GM13976 (cell line): ENCODE measurements at regions not wholly inside any gene's neighbourhood (a gene's known extent, or its start where the extent isn't known, plus 50 kb on each side); places are given as distances from the start of the nearest gene placed in this dataset.

Source experiments
- DNase-seq: peaks from one replicate; pipeline ENCODE4 v3.0.0; 2012; ENCODE audit warnings: low spot score
- in situ Hi-C: fragments of 300-500 bp; cut with MboI; formaldehyde crosslinking; loops from one replicate; pipeline ENCODE4 v1.12.0; 2022; ENCODE audit warnings: low sequenced_read_pairs, mixed read lengths, inconsistent platforms; ENCODE audit not compliant: unreplicated experiment
- TF ChIP-seq, protein P1 (sequence below): IDR thresholded peaks from 2 replicates; pipeline ENCODE4 v1.5.1; 2012; ENCODE audit warnings: borderline replicate concordance, mild to moderate bottlenecking; ENCODE audit not compliant: insufficient read depth; ENCODE audit errors: extremely low read depth, missing control alignments, control extremely low read depth

DNA sequence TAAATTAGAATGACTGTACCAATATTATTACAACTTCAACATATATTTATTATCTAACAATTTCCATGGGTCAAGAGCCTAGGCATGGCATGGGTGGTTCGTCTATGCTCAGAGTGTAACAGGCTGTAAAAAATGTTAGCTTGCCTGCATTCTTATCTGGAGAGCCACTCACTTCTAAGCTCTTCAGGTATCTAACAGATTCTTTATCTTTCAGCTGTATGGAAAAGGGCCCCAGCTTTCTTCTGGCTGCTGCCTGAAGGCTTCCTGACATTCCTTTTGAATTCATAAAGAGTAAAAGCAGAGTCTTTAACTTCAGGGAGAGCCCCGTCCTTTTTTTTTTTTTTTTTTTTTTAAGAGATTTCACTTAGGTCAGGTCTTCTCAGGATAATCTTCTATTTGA lies 648.8 kb downstream of the NXPH1 start:
- no peak for DNase-seq
- TF ChIP-seq, protein P1, sequence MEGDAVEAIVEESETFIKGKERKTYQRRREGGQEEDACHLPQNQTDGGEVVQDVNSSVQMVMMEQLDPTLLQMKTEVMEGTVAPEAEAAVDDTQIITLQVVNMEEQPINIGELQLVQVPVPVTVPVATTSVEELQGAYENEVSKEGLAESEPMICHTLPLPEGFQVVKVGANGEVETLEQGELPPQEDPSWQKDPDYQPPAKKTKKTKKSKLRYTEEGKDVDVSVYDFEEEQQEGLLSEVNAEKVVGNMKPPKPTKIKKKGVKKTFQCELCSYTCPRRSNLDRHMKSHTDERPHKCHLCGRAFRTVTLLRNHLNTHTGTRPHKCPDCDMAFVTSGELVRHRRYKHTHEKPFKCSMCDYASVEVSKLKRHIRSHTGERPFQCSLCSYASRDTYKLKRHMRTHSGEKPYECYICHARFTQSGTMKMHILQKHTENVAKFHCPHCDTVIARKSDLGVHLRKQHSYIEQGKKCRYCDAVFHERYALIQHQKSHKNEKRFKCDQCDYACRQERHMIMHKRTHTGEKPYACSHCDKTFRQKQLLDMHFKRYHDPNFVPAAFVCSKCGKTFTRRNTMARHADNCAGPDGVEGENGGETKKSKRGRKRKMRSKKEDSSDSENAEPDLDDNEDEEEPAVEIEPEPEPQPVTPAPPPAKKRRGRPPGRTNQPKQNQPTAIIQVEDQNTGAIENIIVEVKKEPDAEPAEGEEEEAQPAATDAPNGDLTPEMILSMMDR = no peak
- in situ Hi-C loops = no loop called here

DNA sequence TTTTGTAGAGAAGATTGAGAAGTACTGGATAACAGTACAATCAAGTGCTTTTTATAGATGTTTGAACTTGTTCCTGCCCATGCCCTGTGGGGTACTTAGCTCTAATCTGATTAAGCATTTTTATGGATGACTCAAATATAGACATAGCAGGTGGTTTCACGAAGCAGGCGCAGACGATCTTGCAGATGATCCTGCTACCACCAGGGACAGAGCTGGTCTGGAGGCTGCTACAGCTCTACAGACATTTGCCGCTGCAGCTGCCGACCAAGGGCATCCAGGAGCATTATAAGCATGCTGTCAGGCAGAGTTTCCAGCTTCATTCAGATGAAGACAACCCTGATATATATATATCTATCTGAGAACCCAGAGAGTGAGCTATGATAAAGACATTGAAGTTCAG lies 650.4 kb downstream of the NXPH1 start:
- no peak for DNase-seq
- in situ Hi-C loops = no loop called here
- TF ChIP-seq, protein P1 = no peak

DNA sequence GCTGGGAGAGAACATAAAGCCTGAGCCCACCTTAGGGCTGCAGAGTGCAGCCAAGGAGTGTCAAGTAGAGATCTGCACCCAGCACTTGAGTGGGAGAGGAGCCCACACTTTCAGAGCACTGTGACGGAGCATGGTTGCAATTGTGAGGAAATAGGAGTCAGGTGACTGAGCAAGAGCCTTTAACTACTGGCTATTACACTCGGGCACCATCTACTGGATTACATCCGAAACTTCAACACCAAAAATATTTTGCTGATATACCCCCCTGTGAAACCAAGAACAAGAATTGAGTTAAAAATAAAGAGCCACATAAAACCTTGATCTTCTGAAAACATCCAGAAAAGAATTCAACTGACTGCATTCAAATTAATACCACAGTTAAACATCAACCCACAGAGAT lies 657.9 kb downstream of the NXPH1 start:
- DNase-seq = no peak
- TF ChIP-seq, protein P1 = no peak
- in situ Hi-C loops = no loop called here

DNA sequence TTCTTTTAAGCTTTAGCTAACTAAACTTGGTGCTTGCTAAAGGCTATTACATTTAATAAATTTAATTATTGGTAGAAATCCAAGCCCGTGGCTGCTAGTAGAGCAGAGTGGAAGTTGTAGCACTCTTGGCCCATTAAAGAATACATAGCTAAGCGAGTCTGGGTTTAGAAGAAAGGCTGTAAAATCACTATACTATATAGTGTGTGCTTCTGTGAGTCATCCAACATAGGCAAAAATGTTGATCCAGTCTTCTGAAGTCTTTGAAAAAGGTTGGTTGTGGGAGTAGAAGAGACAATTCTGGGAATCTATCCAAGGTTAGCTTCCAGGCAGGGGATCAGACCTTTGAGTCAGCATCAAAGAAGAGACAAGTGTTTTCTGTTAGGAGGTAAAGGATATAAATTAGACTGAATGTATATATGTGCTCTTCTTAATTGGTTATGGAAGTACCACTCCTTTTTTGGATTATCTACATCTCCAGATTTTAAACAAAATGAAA lies 664.2 kb downstream of the NXPH1 start:
- DNase-seq = no peak
- TF ChIP-seq, protein P1 = no peak
- in situ Hi-C loops = no loop called here

DNA sequence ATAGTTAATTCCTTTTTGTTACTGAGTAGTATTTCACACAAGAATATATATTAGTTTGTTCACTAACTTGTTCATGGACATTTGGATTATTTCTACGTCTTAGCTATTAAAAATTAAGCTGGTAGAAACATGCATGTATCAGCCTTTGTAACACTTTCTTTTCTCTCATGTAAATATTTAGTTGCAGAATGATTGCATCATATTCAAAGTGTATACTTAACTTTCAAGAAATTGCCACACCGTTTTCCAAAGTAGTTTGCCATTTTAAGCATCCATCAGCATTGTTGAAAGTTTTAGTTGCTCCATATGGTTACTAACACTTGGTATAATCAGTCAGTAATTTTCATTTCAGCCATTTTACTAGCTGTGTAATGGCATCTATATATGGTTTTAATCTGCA lies 666.9 kb downstream of the NXPH1 start:
- TF ChIP-seq, protein P1 = no peak
- DNase-seq = no peak
- in situ Hi-C loops = no loop called here

DNA sequence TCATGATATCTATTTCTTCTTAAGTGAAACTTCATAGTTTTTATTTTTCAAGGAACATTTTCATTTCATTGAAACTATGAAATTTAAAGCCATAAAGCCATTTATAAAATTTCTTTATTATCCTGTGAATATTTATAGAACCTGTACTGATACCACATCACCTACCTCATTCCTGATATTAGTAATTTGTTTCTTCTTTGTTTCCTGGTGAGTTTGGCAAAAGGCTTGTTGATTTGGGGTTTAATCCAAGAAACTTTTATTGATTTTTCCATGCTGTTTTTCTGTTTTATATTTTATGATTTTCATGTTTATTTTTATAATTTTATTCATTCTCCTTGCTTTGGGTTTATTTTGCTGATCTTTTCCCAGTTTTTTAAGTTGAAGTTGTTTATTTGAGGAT lies 669.4 kb downstream of the NXPH1 start:
- in situ Hi-C loops = no loop called here
- no peak for DNase-seq
- TF ChIP-seq, protein P1 = no peak

DNA sequence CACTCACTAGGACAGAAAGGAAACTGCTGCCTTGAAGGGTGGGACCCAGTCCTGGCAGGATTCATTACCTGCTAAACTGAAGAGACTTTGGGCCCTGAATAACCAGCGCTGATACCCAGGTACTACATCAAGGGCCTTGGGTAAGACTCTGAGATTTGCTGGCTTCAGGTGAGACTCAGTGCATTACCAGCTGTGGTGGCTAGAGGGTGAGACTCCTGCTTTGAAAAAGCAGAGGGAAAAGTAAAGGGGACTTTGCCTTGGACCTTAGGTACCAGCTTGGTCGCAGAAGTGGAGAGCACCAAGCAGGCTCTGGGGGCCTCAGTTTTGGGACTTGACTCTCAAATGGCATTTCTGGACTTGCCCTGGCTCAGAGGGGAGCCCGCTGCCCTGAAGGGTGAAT lies 673.3 kb downstream of the NXPH1 start:
- DNase-seq = no peak
- TF ChIP-seq, protein P1 = no peak
- in situ Hi-C loops = no loop called here
